Trophoblast cell (in vitro differentiated cells and primary cell): ENCODE measurements at regions not wholly inside any gene's neighbourhood (a gene's known extent, or its start where the extent isn't known, plus 50 kb on each side); places are given as distances from the start of the nearest gene placed in this dataset.

ENCODE experiments used
- DNase-seq, 2 donors: peaks; one replicate each; pipeline ENCODE4 v3.0.0-alpha.2; 2016
- H2AFZ ChIP-seq: 2 replicates; pipeline ENCODE4 v1.6.1; 2013; ENCODE audit warnings: low read length, moderate library complexity, mild to moderate bottlenecking; ENCODE audit not compliant: insufficient read depth, poor library complexity
- H2AK5ac ChIP-seq: 2 replicates; pipeline ENCODE4 v1.6.1; 2013; ENCODE audit warnings: mild to moderate bottlenecking, low read length
- H2BK120ac ChIP-seq: 2 replicates; pipeline ENCODE4 v1.6.1; 2013; ENCODE audit warnings: low read length, mild to moderate bottlenecking, moderate library complexity; ENCODE audit not compliant: insufficient read depth, poor library complexity
- H2BK12ac ChIP-seq: 2 replicates; pipeline ENCODE4 v1.6.1; 2013; ENCODE audit warnings: mild to moderate bottlenecking, low read length, moderate library complexity
- H2BK5ac ChIP-seq: 2 replicates; pipeline ENCODE4 v1.6.1; 2013; ENCODE audit warnings: low read length, low read depth, moderate library complexity, mild to moderate bottlenecking; ENCODE audit not compliant: poor library complexity
- H3K14ac ChIP-seq: 2 replicates; pipeline ENCODE4 v1.6.1; 2013; ENCODE audit warnings: mild to moderate bottlenecking, low read length
- H3K18ac ChIP-seq: 2 replicates; pipeline ENCODE4 v1.6.1; 2013; ENCODE audit warnings: mild to moderate bottlenecking, low read length
- H3K23ac ChIP-seq: 2 replicates; pipeline ENCODE4 v1.6.1; 2013; ENCODE audit warnings: low read length
- H3K27ac ChIP-seq: 2 replicates; pipeline ENCODE4 v1.5.1; 2013; ENCODE audit warnings: low read depth, mild to moderate bottlenecking, inconsistent platforms, low read length, moderate library complexity
- H3K27me3 ChIP-seq: 2 replicates; pipeline ENCODE4 v1.6.1; 2013; ENCODE audit warnings: inconsistent platforms, mild to moderate bottlenecking, low read length, moderate library complexity; ENCODE audit not compliant: insufficient read depth
- H3K36me3 ChIP-seq, 2 experiments: 1 replicate in 1 of 2; 2 replicates in 1 of 2; pipeline ENCODE4 v1.6.1; 2013; ENCODE audit warnings: low read length in 2 of 2, mild to moderate bottlenecking in 2 of 2, moderate library complexity in 1 of 2; ENCODE audit not compliant: insufficient read depth in 2 of 2, control insufficient read depth in 1 of 2
- H3K4ac ChIP-seq: 2 replicates; pipeline ENCODE4 v1.6.1; 2013; ENCODE audit warnings: low read depth, mild to moderate bottlenecking, low read length, moderate library complexity
- H3K4me1 ChIP-seq, 2 experiments: 1 replicate in 1 of 2; 2 replicates in 1 of 2; pipeline ENCODE4 v1.6.1; 2013; ENCODE audit warnings: low read length in 2 of 2, mild to moderate bottlenecking in 2 of 2, moderate library complexity in 1 of 2; ENCODE audit not compliant: insufficient read depth in 2 of 2, control insufficient read depth in 1 of 2
- H3K4me2 ChIP-seq: 2 replicates; pipeline ENCODE4 v1.6.1; 2013; ENCODE audit warnings: inconsistent platforms, mild to moderate bottlenecking, low read length, moderate library complexity
- H3K4me3 ChIP-seq: 2 replicates; pipeline ENCODE4 v1.5.1; 2013; ENCODE audit warnings: mild to moderate bottlenecking, low read depth, low read length, inconsistent platforms
- H3K79me1 ChIP-seq: one replicate; pipeline ENCODE4 v1.6.1; 2013; ENCODE audit warnings: low read length
- H3K79me2 ChIP-seq: 2 replicates; pipeline ENCODE4 v1.6.1; 2013; ENCODE audit warnings: low read length, mild to moderate bottlenecking; ENCODE audit not compliant: control insufficient read depth, insufficient read depth, poor library complexity
- H3K9ac ChIP-seq: 2 replicates; pipeline ENCODE4 v1.6.1; 2013; ENCODE audit warnings: mild to moderate bottlenecking, low read length
- H3K9me3 ChIP-seq: 2 replicates; pipeline ENCODE4 v1.6.1; 2013; ENCODE audit warnings: low read depth, mild to moderate bottlenecking, control low read depth, inconsistent platforms, low read length; ENCODE audit not compliant: insufficient read depth
- H4K12ac ChIP-seq: 2 replicates; pipeline ENCODE4 v1.6.1; 2013; ENCODE audit warnings: low read depth, mild to moderate bottlenecking, low read length, moderate library complexity
- H4K8ac ChIP-seq: 2 replicates; pipeline ENCODE4 v1.6.1; 2013; ENCODE audit warnings: low read depth, mild to moderate bottlenecking, low read length, moderate library complexity
- H4K91ac ChIP-seq: one replicate; pipeline ENCODE4 v1.6.1; 2013; ENCODE audit warnings: low read depth, mild to moderate bottlenecking, low read length, moderate library complexity
- WGBS: extraction: QIAGEN DNeasy Blood & Tissue Kit; methylation state at CpG from one replicate; pipeline ENCODE4 v1.1.7; 2013; ENCODE audit warnings: missing lambda C conversion rate; ENCODE audit not compliant: insufficient read length, insufficient coverage; ENCODE audit errors: extremely low coverage; 5-methylcytosine and 5-hydroxymethylcytosine counted together

DNA sequence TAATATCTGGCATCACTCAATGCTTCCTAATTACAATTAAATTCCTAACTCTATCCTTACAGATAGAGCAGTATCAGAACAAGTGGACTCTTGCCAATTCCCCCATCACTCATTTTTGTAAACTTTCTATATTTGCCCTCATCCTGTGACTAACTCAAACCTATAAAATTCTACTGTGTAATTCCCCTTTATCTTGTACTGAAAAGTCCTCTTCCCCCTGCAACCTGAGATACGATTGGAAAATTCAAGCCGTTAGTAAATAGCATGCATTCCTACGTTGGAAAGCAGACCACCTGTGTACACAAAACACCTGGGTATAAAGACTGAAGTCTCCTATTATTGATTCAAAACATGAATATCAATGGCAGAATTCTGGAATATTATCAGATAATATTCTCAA is 70.4 kb upstream of the KCNQ5 start:
- Histone ChIP-seq H4K91ac (no peak overlapping the region), H3K79me2 (no peaks in the 10 kb centered on the region), H3K9me3 (no peaks in the 10 kb centered on the region), H2AK5ac (no peak overlapping the region), H3K4me3 (no peak overlapping the region), H2BK5ac (no peak overlapping the region), H3K4me1 (no peaks in the 10 kb centered on the region), H2BK120ac (no peak overlapping the region), H3K9ac (no peak overlapping the region), H3K4ac (no peak overlapping the region), H3K36me3 (no peaks in the 10 kb centered on the region), H3K4me2 (no peak overlapping the region), H3K79me1 (no peaks in the 10 kb centered on the region), H2BK12ac (no peak overlapping the region), H4K8ac (no peak overlapping the region), H3K14ac (no peak overlapping the region), H4K12ac (no peak overlapping the region), H3K23ac (no peak overlapping the region), H3K18ac (no peak overlapping the region), H2AFZ (no peak overlapping the region), H3K27ac (no peak overlapping the region), H3K27me3 (no peaks in the 10 kb centered on the region)
- DNase-seq = no peak
- WGBS = no CpG with 5 or more reads among the region's 3 CpGs

DNA sequence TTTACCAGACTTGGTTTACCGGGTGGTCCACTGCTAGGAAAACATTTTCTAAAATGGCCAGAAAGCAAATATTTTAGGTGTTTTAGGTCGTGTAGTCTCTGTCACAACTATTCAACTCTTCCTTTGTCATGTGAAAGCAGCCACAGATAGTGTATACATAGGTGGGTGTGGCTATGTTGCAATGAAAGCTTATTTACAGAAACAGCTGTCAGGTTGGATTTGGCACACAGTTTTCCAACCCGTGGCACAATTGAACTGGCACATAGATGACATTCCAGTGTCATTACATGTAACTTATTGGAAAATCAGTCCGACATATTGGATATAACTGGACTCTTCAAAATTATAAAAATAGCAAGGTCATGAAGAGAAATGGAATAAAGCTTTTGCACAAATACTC is 68.9 kb upstream of the KCNQ5 start:
- H4K8ac ChIP-seq = no peak overlapping the region
- H2AK5ac ChIP-seq = no peak overlapping the region
- no peaks in the 10 kb centered on the region for H3K79me2 ChIP-seq
- H2BK5ac ChIP-seq = no peak overlapping the region
- H3K27ac ChIP-seq = no peak overlapping the region
- H3K4ac ChIP-seq = no peak overlapping the region
- H3K9me3 ChIP-seq = no peaks in the 10 kb centered on the region
- no CpG with 5 or more reads among the region's 4 CpGs for WGBS
- H3K4me3 ChIP-seq = no peak overlapping the region
- H3K79me1 ChIP-seq = no peaks in the 10 kb centered on the region
- peak in 1 of 2 donors; percentile 35 for DNase-seq
- H3K27me3 ChIP-seq = no peaks in the 10 kb centered on the region
- H3K14ac ChIP-seq = no peak overlapping the region
- H2BK12ac ChIP-seq = no peak overlapping the region
- H4K12ac ChIP-seq = no peak overlapping the region
- no peak overlapping the region for H3K9ac ChIP-seq
- no peak overlapping the region for H2BK120ac ChIP-seq
- no peak overlapping the region for H4K91ac ChIP-seq
- no peak overlapping the region for H2AFZ ChIP-seq
- no peaks in the 10 kb centered on the region for H3K4me1 ChIP-seq
- H3K23ac ChIP-seq = no peak overlapping the region
- H3K18ac ChIP-seq = no peak overlapping the region
- H3K36me3 ChIP-seq = no peaks in the 10 kb centered on the region
- no peak overlapping the region for H3K4me2 ChIP-seq

DNA sequence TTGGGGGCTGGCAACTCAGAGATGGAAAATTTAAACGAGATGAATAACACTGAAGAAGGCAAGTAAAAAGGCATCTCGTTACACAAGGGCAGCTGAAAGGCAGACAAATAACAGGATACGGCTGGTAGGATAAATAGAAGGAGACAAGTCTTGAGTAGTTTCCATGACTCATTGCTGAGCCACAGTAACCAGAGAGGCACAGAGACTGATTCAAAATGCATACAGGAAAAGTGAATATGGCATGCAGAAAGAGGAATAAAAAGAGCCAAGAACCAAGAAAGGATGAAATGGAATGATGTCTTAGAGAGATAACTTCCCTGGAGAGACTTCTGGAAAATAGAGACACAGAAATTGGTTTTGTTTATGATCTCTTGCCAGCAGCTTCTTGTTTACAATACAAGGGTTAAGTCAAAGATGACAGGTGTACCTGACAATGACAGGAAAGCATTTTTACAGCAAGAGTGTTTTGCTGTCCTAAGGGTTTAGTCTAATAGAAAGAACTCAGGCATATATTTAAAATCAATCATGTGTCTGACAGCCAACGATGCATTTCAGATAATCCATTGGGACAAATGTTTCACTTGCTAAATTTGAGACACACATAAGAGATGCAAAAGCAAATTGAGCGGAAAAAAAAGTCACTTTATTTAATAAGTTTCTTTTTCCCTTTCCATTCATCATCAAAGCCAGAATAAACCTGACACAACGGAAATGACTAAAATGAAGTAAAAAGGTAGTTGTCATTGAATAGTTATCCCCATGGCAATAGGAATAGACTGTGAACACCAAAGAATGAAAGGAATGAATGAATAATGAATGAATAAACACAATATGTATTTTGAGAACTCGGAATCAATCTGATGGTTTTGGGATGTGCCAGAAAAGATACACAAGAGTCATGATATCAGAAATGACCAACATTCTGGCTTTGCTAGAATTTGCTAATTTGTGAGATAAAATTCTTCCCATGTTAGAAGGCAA is 68.0 kb upstream of the KCNQ5 start:
- no CpG with 5 or more reads among the region's 7 CpGs for WGBS
- Histone ChIP-seq H3K4me1 (no peaks in the 10 kb centered on the region), H3K23ac (no peak overlapping the region), H2AK5ac (no peak overlapping the region), H4K91ac (no peak overlapping the region), H2AFZ (no peak overlapping the region), H3K18ac (no peak overlapping the region), H3K4ac (no peak overlapping the region), H2BK12ac (no peak overlapping the region), H3K27me3 (no peaks in the 10 kb centered on the region), H3K9ac (no peak overlapping the region), H4K8ac (no peak overlapping the region), H3K79me2 (no peaks in the 10 kb centered on the region), H3K14ac (no peak overlapping the region), H3K9me3 (no peaks in the 10 kb centered on the region), H3K36me3 (no peaks in the 10 kb centered on the region), H3K4me2 (no peak overlapping the region), H3K4me3 (no peak overlapping the region), H4K12ac (no peak overlapping the region), H3K27ac (no peak overlapping the region), H2BK120ac (no peak overlapping the region), H3K79me1 (no peaks in the 10 kb centered on the region), H2BK5ac (no peak overlapping the region)
- peak; percentile 18 to 72 for DNase-seq

DNA sequence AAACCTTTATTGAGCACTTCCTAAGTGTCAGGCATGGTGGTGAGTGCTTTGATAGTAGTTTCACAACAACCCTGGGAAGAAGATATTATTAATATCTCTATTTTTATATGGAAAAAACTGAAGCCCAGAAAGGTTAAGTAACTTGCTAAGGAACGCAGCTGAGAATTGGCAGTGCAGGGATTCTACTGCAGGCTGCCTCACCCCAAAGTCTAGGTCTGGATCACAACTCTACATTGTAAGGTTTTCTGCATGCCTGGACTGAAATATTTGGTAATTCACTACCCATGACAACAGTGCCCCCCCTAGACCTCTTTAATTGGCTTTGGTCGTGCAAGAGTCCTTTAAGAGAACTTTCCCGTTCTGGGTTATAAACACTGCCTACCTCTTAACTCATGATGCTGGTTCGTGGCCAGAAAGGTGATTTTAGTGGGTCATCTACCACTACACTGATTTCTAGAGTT is 67.1 kb upstream of the KCNQ5 start:
- Histone ChIP-seq H3K79me2 (no peaks in the 10 kb centered on the region), H3K27ac (no peak overlapping the region), H2AFZ (no peak overlapping the region), H2BK5ac (no peak overlapping the region), H3K23ac (no peak overlapping the region), H2BK120ac (no peak overlapping the region), H3K4ac (no peak overlapping the region), H4K8ac (no peak overlapping the region), H3K9me3 (no peaks in the 10 kb centered on the region), H3K9ac (no peak overlapping the region), H3K18ac (no peak overlapping the region), H3K36me3 (no peaks in the 10 kb centered on the region), H4K91ac (no peak overlapping the region), H3K27me3 (no peaks in the 10 kb centered on the region), H3K79me1 (no peaks in the 10 kb centered on the region), H4K12ac (no peak overlapping the region), H2BK12ac (no peak overlapping the region), H3K14ac (no peak overlapping the region), H3K4me3 (no peak overlapping the region), H3K4me2 (no peak overlapping the region), H3K4me1 (no peaks in the 10 kb centered on the region), H2AK5ac (no peak overlapping the region)
- DNase-seq = no peak
- no CpG with 5 or more reads among the region's 4 CpGs for WGBS
